Tibial nerve (tissue), 3 donors: ENCODE measurements at regions not wholly inside any gene's neighbourhood (a gene's known extent, or its start where the extent isn't known, plus 50 kb on each side); places are given as distances from the start of the nearest gene placed in this dataset.

Source experiments
- CTCF ChIP-seq, 5 experiments: fragments of 200-600 bp in 3 of 5; fragments of 450-650 bp in 2 of 5; sonication (generic) in 3 of 5; IDR thresholded peaks; one replicate each; pipeline ENCODE4 v1.5.1; 2016 to 2019; ENCODE audit warnings: antibody characterized with exemption in 5 of 5, mild to moderate bottlenecking in 3 of 5, moderate library complexity in 2 of 5
- POLR2A ChIP-seq, 2 donors: fragments of 450-650 bp; IDR thresholded peaks; one replicate each; pipeline ENCODE4 v1.6.1; 2017; ENCODE audit warnings: antibody characterized with exemption in 2 of 2, mild to moderate bottlenecking in 2 of 2, moderate library complexity in 2 of 2

DNA sequence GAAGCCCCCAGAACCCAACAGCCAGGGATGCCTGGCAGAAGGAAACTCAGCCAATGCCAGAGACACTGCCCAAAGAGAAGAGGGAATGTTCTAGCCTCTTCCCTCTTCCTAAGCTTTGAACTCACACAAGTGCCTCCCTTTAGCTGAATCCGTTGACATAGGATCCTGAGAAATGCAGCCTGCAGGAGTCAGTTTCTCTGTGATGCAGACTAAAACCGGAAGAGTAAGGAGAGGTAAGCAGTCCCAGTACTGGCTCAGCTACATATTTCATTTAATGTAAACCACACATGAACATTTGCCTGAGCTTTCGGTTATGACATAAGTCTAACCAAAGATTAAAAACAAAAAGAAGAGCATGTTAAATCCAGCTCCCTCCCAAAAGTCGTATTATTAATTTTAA is 768.7 kb downstream of the TBL1XR1 start:
- TF ChIP-seq POLR2A (IDR thresholded peaks at IDR 0.05) (no peak), CTCF (IDR thresholded peaks at IDR 0.05) (no peak)
